Activated T-cell treated with anti-CD3 and anti-CD28 coated beads, Interleukin-2, amount 50 U/mL, for 24 hours (primary cell): ENCODE measurements at regions not wholly inside any gene's neighbourhood (a gene's known extent, or its start where the extent isn't known, plus 50 kb on each side); places are given as distances from the start of the nearest gene placed in this dataset.

ENCODE experiments used
- DNase-seq: peaks from one replicate; pipeline ENCODE4 v3.0.0-alpha.2; 2020
- H3K27ac Mint-ChIP-seq: 2 replicates; pipeline ENCODE4 v1.8.0; 2020; ENCODE audit warnings: mild to moderate bottlenecking, mixed read lengths
- H3K27me3 Mint-ChIP-seq: 2 replicates; pipeline ENCODE4 v1.8.0; 2020; ENCODE audit warnings: mixed read lengths
- H3K36me3 Mint-ChIP-seq: 2 replicates; pipeline ENCODE4 v1.8.0; 2020; ENCODE audit warnings: low read depth, mixed read lengths
- H3K4me1 Mint-ChIP-seq: 2 replicates; pipeline ENCODE4 v1.8.0; 2020; ENCODE audit warnings: low read depth, mixed read lengths
- H3K4me3 Mint-ChIP-seq: 2 replicates; pipeline ENCODE4 v1.8.0; 2020; ENCODE audit warnings: mild to moderate bottlenecking, moderate library complexity, mixed read lengths
- H3K9me3 Mint-ChIP-seq: 2 replicates; pipeline ENCODE4 v1.8.0; 2020; ENCODE audit warnings: mixed read lengths

- no peak for DNase-seq
- Mint-ChIP-seq H3K4me3 (no peak overlapping the region), H3K4me1 (no peaks in the 10 kb centered on the region), H3K36me3 (no peaks in the 10 kb centered on the region), H3K27ac (no peak overlapping the region), H3K27me3 (peaks cover 3% of the 10 kb centered on the region), H3K9me3 (no peaks in the 10 kb centered on the region)
These were observed 263.4 kb upstream of the CHD6 start for GRCh38 chr20:41881466-41882046.

- no peaks in the 10 kb centered on the region for H3K4me1 Mint-ChIP-seq
- DNase-seq: no peak
- H3K27ac Mint-ChIP-seq: no peak overlapping the region
- H3K4me3 Mint-ChIP-seq: no peak overlapping the region
- no peaks in the 10 kb centered on the region for H3K36me3 Mint-ChIP-seq
- H3K9me3 Mint-ChIP-seq: no peaks in the 10 kb centered on the region
- H3K27me3 Mint-ChIP-seq: no peaks in the 10 kb centered on the region
These were observed 260.9 kb upstream of the CHD6 start for GRCh38 chr20:41879123-41879522.

- H3K9me3 Mint-ChIP-seq: no peaks in the 10 kb centered on the region
These were observed 259.7 kb upstream of the CHD6 start for GRCh38 chr20:41877911-41878310.

GRCh38 chr20:41874658-41875057 is 256.5 kb upstream of the CHD6 start:
- Mint-ChIP-seq H3K4me3 (no peak overlapping the region), H3K9me3 (no peaks in the 10 kb centered on the region), H3K4me1 (no peaks in the 10 kb centered on the region), H3K27ac (no peak overlapping the region), H3K36me3 (no peaks in the 10 kb centered on the region), H3K27me3 (no peaks in the 10 kb centered on the region)
- no peak for DNase-seq

More at GRCh38 chr20:41877911-41878310, 259.7 kb upstream of the CHD6 start:
- Mint-ChIP-seq H3K27me3 (no peaks in the 10 kb centered on the region), H3K36me3 (no peaks in the 10 kb centered on the region), H3K4me3 (no peak overlapping the region), H3K4me1 (no peaks in the 10 kb centered on the region), H3K27ac (no peak overlapping the region)
- no peak for DNase-seq

GRCh38 chr20:41872930-41873329 is 254.8 kb upstream of the CHD6 start:
- Mint-ChIP-seq H3K4me1 (no peaks in the 10 kb centered on the region), H3K27ac (no peak overlapping the region), H3K9me3 (peaks cover 3% of the 10 kb centered on the region), H3K27me3 (no peaks in the 10 kb centered on the region), H3K36me3 (no peaks in the 10 kb centered on the region), H3K4me3 (no peak overlapping the region)
- no peak for DNase-seq

- Mint-ChIP-seq H3K4me3 (no peak overlapping the region), H3K36me3 (no peaks in the 10 kb centered on the region), H3K27ac (no peak overlapping the region), H3K4me1 (no peaks in the 10 kb centered on the region), H3K27me3 (no peaks in the 10 kb centered on the region), H3K9me3 (peaks cover 7% of the 10 kb centered on the region)
- no peak for DNase-seq
These were observed 252.8 kb upstream of the CHD6 start for GRCh38 chr20:41870869-41871462.

GRCh38 chr20:41869261-41869660 is 251.1 kb upstream of the CHD6 start:
- DNase-seq: no peak
- Mint-ChIP-seq H3K4me3 (no peak overlapping the region), H3K9me3 (peaks cover 7% of the 10 kb centered on the region), H3K36me3 (no peaks in the 10 kb centered on the region), H3K27ac (no peak overlapping the region), H3K27me3 (no peaks in the 10 kb centered on the region), H3K4me1 (no peaks in the 10 kb centered on the region)

- no peak overlapping the region for H3K27ac Mint-ChIP-seq
- peaks cover 7% of the 10 kb centered on the region for H3K9me3 Mint-ChIP-seq
- no peaks in the 10 kb centered on the region for H3K4me1 Mint-ChIP-seq
- no peaks in the 10 kb centered on the region for H3K36me3 Mint-ChIP-seq
- H3K4me3 Mint-ChIP-seq: no peak overlapping the region
- H3K27me3 Mint-ChIP-seq: no peaks in the 10 kb centered on the region
- no peak for DNase-seq
These were observed 247.8 kb upstream of the CHD6 start for GRCh38 chr20:41865938-41866337.

GRCh38 chr20:41862476-41862875 is 244.3 kb upstream of the CHD6 start:
- Mint-ChIP-seq H3K9me3 (no peaks in the 10 kb centered on the region), H3K4me1 (no peaks in the 10 kb centered on the region), H3K27ac (no peak overlapping the region), H3K36me3 (no peaks in the 10 kb centered on the region), H3K4me3 (no peak overlapping the region), H3K27me3 (no peaks in the 10 kb centered on the region)
- no peak for DNase-seq

- no peak for DNase-seq
- Mint-ChIP-seq H3K9me3 (no peaks in the 10 kb centered on the region), H3K4me1 (no peaks in the 10 kb centered on the region), H3K27me3 (no peaks in the 10 kb centered on the region), H3K4me3 (no peak overlapping the region), H3K36me3 (no peaks in the 10 kb centered on the region), H3K27ac (no peak overlapping the region)
These were observed 243.7 kb upstream of the CHD6 start for GRCh38 chr20:41861772-41862422.

GRCh38 chr20:41854765-41855164 is 236.6 kb upstream of the CHD6 start:
- no peak for DNase-seq
- Mint-ChIP-seq H3K9me3 (no peaks in the 10 kb centered on the region), H3K4me1 (no peaks in the 10 kb centered on the region), H3K4me3 (no peak overlapping the region), H3K27ac (no peak overlapping the region), H3K27me3 (peaks cover 11% of the 10 kb centered on the region), H3K36me3 (no peaks in the 10 kb centered on the region)

GRCh38 chr20:41853806-41854205 is 235.6 kb upstream of the CHD6 start:
- H3K9me3 Mint-ChIP-seq: no peaks in the 10 kb centered on the region
- H3K4me1 Mint-ChIP-seq: no peaks in the 10 kb centered on the region

GRCh38 chr20:41848180-41848579 is 230.0 kb upstream of the CHD6 start:
- Mint-ChIP-seq H3K27me3 (peaks cover 8% of the 10 kb centered on the region), H3K4me3 (no peak overlapping the region), H3K9me3 (no peaks in the 10 kb centered on the region), H3K4me1 (no peaks in the 10 kb centered on the region), H3K27ac (no peak overlapping the region), H3K36me3 (no peaks in the 10 kb centered on the region)
- no peak for DNase-seq

More at GRCh38 chr20:41853806-41854205, 235.6 kb upstream of the CHD6 start:
- Mint-ChIP-seq H3K36me3 (no peaks in the 10 kb centered on the region), H3K4me3 (no peak overlapping the region), H3K27me3 (peaks cover 11% of the 10 kb centered on the region), H3K27ac (no peak overlapping the region)
- no peak for DNase-seq

GRCh38 chr20:41837669-41838224 is 219.6 kb upstream of the CHD6 start:
- H3K27me3 Mint-ChIP-seq: peaks cover 11% of the 10 kb centered on the region
- no peak for DNase-seq
- H3K9me3 Mint-ChIP-seq: peaks cover 5% of the 10 kb centered on the region
- no peaks in the 10 kb centered on the region for H3K36me3 Mint-ChIP-seq
- no peak overlapping the region for H3K27ac Mint-ChIP-seq
- H3K4me3 Mint-ChIP-seq: no peak overlapping the region
- no peaks in the 10 kb centered on the region for H3K4me1 Mint-ChIP-seq

GRCh38 chr20:41833739-41834138 is 215.6 kb upstream of the CHD6 start:
- Mint-ChIP-seq H3K27ac (no peak overlapping the region), H3K4me3 (no peak overlapping the region), H3K4me1 (no peaks in the 10 kb centered on the region), H3K36me3 (no peaks in the 10 kb centered on the region), H3K27me3 (peaks cover 2% of the 10 kb centered on the region), H3K9me3 (no peaks in the 10 kb centered on the region)
- DNase-seq: no peak
